ENCODE measurements at regions not wholly inside any gene's neighbourhood (a gene's known extent, or its start where the extent isn't known, plus 50 kb on each side); places are given as distances from the start of the nearest gene placed in this dataset.
A peak's percentile ranks its signal among the peaks of the same experiment; 100 is the strongest.

DNA sequence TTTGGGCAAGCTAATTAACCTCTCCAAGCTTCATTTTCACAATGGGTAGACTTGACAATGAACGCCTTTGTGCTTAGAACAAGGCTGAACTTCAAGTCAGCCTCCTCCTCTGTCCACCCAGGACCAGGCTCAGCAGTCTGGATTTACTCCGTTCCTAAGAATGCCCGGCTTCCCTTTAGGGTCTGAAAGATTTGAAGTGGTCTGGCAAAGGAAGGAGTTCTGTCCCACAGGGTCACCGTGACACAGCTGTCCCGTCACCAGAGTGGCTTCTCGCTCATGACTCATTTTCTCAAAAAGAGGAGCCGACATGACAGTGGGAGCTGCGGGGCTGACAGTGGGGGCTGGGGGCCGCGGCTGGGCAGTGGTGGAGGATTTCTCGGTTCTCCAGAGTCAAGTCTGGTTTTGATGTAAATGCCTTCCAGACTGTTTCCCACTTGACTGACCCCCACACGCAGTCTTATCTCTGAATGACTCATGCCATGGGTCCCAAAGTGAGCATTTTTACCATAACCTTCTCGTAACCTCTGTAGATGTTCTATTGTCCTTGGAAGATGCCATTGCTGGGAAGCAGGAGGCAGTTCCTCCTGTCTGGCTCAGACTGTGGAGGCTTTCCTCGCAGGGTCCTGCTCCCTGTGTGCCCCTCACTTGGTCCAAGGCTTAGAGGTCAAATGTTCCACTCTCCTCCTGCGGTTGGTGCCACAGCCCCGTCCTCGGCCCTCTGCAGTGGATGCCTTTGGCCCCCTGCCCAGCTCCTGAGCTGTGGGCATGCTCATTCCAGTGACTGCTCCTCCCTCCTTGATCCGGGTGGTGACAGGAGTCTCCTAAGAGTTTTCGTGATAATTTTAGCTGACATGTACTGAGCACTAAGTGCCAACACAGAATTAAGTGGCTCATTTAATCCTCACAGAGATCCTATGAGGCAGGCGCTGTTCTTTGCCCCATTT, 253.1 kb downstream of the FNDC1 start:
- TF ChIP-seq, protein P1, sequence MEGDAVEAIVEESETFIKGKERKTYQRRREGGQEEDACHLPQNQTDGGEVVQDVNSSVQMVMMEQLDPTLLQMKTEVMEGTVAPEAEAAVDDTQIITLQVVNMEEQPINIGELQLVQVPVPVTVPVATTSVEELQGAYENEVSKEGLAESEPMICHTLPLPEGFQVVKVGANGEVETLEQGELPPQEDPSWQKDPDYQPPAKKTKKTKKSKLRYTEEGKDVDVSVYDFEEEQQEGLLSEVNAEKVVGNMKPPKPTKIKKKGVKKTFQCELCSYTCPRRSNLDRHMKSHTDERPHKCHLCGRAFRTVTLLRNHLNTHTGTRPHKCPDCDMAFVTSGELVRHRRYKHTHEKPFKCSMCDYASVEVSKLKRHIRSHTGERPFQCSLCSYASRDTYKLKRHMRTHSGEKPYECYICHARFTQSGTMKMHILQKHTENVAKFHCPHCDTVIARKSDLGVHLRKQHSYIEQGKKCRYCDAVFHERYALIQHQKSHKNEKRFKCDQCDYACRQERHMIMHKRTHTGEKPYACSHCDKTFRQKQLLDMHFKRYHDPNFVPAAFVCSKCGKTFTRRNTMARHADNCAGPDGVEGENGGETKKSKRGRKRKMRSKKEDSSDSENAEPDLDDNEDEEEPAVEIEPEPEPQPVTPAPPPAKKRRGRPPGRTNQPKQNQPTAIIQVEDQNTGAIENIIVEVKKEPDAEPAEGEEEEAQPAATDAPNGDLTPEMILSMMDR (IDR thresholded peaks at IDR 0.05): no peak
- peak in 1 of 2 donors; percentile 36 for DNase-seq
- peak; percentile 35 to 70 (median 52) for ATAC-seq
- Histone ChIP-seq H3K36me3 (no peaks in the 10 kb centered on the region), H3K4me3 (no peak overlapping the region), H3K4me1 (peaks cover 0 to 24% (median 0%) of the 10 kb centered on the region in 9 donors), H3K27me3 (peaks cover 0 to 26% (median 20%) of the 10 kb centered on the region in 7 donors), H3K27ac (peak overlapping the region in 1 of 10 donors; percentile 31), H3K9me3 (peaks cover 0 to 4% (median 0%) of the 10 kb centered on the region in 11 donors)
- 34 to 41% methylated on average over 20 of the region's 20 CpGs for WGBS, 2 donors
- intact Hi-C loops (cut with DNase I): no loop called here

DNA sequence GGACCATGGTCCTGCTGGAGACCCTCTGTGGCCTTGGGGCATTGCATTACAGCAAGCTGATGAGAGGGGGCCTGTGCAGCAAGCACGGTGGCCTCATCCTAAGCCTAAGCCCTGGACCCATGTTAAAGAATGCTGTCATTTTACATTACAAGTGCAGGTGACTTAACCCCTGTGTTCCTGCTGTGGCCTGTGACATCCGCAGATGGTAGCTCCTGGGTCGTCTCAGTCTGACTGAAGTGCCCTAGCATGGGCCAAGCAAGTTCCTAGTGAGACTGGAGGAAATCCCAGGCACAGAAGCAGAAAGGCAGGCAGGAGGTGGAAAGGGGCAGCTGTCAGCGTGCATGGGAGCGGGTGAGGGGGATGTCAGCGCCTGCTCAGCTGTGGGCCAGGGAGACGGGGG, 252.4 kb downstream of the FNDC1 start:
- 59 to 67% methylated on average over 7 of the region's 7 CpGs for WGBS, 2 donors
- Histone ChIP-seq H3K4me1 (peaks cover 0 to 24% (median 0%) of the 10 kb centered on the region in 9 donors), H3K36me3 (no peaks in the 10 kb centered on the region), H3K27ac (peak overlapping the region in 1 of 10 donors; percentile 31), H3K9me3 (peaks cover 0 to 4% (median 0%) of the 10 kb centered on the region in 11 donors), H3K4me3 (no peak overlapping the region), H3K27me3 (peaks cover 0 to 26% (median 20%) of the 10 kb centered on the region in 7 donors)
- intact Hi-C loops (cut with DNase I): no loop called here
- ATAC-seq (peak in 1 of 8 donors; percentile 6), DNase-seq (no peak)
- TF ChIP-seq, protein P1 (IDR thresholded peaks at IDR 0.05): no peak

DNA sequence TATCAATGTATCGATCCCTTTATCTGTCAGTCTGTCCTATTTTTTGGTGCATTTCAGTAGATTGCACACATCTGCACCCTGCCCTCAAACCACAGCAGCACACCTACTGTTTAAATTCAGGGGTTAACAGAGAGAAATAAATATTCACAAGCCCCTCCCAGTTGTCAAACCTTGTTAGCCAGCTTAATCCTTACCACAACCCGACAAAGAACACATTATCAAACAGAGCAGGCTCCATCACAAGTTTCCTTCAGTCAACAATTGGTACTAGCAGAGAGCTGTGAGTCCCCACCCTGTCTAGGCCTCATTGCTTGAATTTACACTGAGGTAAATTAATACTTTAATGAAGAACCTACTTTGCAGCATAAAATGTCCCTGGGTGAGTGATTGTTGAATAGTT, 249.8 kb downstream of the FNDC1 start:
- DNase-seq (no peak), ATAC-seq (no peak)
- Histone ChIP-seq H3K27ac (no peak overlapping the region), H3K36me3 (no peaks in the 10 kb centered on the region), H3K4me3 (no peak overlapping the region), H3K9me3 (peaks cover 0 to 28% (median 16%) of the 10 kb centered on the region in 11 donors), H3K27me3 (peaks cover 0 to 15% (median 0%) of the 10 kb centered on the region in 7 donors), H3K4me1 (peaks cover 0 to 24% (median 0%) of the 10 kb centered on the region in 9 donors)
- 58% methylated on average over 2 of the region's 2 CpGs for WGBS, 2 donors
- intact Hi-C loops (cut with DNase I): no loop called here
- TF ChIP-seq, protein P1 (IDR thresholded peaks at IDR 0.05): no peak

DNA sequence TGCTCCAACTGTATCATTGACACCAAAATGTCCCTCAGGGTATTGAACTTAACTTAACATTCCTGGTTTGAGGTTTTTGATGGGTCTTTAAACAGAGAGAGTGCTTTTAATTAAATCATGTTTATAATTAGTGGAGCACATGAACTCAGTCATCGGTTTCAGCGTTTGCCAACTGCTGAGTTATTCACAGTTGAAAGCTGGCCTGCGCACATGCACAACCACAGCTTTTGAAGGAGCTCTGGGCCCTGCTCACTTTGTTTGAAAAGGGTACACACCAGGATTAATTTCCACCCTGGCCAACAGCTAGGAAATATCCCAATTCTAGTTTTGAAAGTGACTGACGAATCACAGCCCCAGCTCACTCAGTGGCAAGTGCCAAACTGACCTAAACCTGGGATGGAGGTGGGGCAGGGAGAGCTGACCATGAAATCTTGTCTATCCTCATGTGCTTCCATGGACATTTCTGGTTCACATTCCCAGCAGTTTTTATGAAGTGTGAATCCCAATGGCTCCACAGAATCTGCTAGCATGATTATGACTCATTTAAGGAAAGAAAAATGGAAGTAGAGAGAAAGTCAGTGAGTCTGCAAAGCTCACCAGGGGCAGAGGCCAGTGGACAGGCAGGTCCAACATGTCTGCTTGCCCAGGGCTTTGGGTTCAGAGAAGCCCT, 247.8 kb downstream of the FNDC1 start:
- Histone ChIP-seq H3K27me3 (peaks cover 0 to 18% (median 0%) of the 10 kb centered on the region in 7 donors), H3K27ac (no peak overlapping the region), H3K9me3 (peaks cover 0 to 28% (median 17%) of the 10 kb centered on the region in 11 donors), H3K36me3 (no peaks in the 10 kb centered on the region), H3K4me1 (peaks cover 0 to 11% (median 0%) of the 10 kb centered on the region in 9 donors), H3K4me3 (no peak overlapping the region)
- ATAC-seq (no peak), DNase-seq (no peak)
- 78 to 89% methylated on average over 4 of the region's 4 CpGs for WGBS, 2 donors
- intact Hi-C loops (cut with DNase I): no loop called here
- TF ChIP-seq, protein P1 (IDR thresholded peaks at IDR 0.05): no peak
